ENCODE measurements at regions not wholly inside any gene's neighbourhood (a gene's known extent, or its start where the extent isn't known, plus 50 kb on each side); places are given as distances from the start of the nearest gene placed in this dataset.

DNA sequence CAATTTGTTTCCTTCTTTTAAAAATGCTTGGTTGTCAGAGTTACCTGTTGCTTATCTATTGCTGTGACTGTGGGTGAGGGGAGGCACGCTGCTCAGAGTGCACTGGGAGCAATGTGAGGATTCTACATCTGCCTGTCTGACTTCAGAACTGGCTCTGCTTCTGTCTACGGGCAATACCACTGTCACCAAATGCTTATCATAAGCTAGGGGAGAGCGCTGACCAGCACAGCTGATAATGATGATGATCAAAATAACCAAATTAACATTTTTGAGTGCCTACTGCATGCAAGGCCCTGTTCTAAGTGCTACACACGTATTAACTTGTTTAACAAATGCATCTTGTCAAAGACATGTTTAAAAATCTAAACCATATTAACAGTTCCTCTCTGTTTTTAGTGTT, 79.2 kb upstream of the TPRG1 start:
- no peak for DNase-seq (ENCODE audit: extremely low read depth, low read depth)
- no peak overlapping the region for H3K4me3 ChIP-seq (replicated peaks; ENCODE audit: low read depth, low read length)
- no peak for TF ChIP-seq CTCF (IDR thresholded peaks at IDR 0.05; ENCODE audit: low read depth, low read length, missing control alignments)

DNA sequence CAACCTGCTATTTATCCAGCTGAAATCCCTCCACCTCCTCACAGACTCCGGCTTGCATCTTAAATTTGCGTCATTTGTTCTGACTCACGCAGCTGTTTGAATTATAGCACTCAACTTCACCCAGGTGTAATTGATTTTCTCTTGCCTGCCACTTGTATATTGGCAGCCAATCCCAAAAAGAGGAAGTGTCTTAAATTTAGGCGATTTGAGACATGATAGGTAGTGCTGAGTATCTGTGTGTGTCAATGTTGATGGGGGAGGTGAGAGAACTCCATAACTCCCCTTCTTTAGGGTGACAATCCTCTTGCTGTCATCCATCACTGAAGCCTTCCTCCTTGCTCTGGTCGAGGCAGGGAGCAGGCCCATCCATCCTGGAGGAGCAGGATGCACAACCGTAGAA, 77.2 kb upstream of the TPRG1 start:
- DNase-seq (ENCODE audit: extremely low read depth, low read depth): no peak
- no peak overlapping the region for H3K4me3 ChIP-seq (replicated peaks; ENCODE audit: low read depth, low read length)
- no peak for TF ChIP-seq CTCF (IDR thresholded peaks at IDR 0.05; ENCODE audit: low read depth, low read length, missing control alignments)

GRCh38 chr3:189096092-189096491, 75.7 kb upstream of the TPRG1 start:
- no peak for DNase-seq (ENCODE audit: extremely low read depth, low read depth)
- TF ChIP-seq CTCF (IDR thresholded peaks at IDR 0.05; ENCODE audit: low read depth, low read length, missing control alignments): no peak
- H3K4me3 ChIP-seq (replicated peaks; ENCODE audit: low read depth, low read length): no peak overlapping the region

DNA sequence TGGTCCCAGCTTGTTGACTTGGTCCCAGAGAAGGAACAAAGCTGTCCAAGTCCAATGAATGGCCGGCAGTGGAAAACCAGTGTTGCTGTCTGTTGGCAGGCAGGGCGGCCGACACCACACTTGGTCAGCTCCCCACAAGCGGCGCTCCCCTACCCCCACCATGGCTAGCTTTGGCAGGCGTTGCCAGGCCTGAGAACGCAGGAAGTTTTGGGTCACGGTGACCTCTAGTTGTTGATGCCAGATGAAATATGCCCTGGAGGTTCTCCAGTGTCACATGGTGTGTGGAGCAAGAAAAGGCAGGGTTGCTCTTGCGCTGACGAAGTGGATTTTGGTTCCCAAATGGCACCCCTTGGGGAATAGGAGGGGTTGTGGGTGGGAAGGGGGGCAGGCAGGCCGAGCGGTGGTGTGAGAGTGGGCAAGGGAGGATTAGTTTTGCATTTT, 72.7 kb upstream of the TPRG1 start:
- no peak for DNase-seq (ENCODE audit: extremely low read depth, low read depth)
- no peak for TF ChIP-seq CTCF (IDR thresholded peaks at IDR 0.05; ENCODE audit: low read depth, low read length, missing control alignments)
- H3K4me3 ChIP-seq (replicated peaks; ENCODE audit: low read depth, low read length): no peak overlapping the region

DNA sequence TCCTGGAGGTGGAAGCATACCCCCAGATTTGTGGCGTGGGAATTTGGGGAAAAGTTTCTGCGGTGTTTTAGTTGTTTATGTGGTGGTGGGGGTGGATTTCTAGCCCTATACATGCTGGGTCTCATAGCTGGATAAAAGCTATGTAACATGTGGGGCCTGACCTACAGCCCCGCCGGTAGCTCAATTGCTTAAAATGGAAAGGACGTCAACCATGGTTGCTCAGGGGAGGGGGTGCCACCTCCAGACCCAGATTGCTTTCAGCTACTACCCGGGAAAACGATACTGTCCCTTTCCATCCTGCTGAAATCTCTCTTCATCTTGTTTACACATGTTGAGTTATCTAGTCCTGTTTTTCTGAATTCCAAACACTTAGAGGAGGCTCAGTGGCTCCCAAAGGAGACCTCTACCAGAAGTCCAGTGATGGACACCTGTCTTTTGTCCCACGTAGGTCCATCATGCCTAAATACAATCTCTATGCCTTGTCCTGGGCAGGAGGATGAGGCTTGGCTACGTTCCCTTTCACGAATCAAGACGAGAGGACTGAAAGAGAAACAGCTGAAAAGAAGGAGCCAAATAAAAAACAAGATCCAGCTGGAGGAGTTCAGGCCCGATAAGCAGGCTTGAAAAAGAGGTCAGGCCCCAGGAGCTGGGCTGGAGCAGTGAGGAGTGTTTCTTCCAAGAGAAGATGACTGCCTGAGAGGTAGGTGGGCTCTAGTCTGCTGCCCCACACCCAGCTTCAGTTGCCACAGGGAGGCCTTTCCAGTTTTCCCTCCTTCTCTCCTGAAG, 72.1 kb upstream of the TPRG1 start:
- TF ChIP-seq CTCF (IDR thresholded peaks at IDR 0.05; ENCODE audit: low read depth, low read length, missing control alignments): no peak
- no peak overlapping the region for H3K4me3 ChIP-seq (replicated peaks; ENCODE audit: low read depth, low read length)
- no peak for DNase-seq (ENCODE audit: extremely low read depth, low read depth)

DNA sequence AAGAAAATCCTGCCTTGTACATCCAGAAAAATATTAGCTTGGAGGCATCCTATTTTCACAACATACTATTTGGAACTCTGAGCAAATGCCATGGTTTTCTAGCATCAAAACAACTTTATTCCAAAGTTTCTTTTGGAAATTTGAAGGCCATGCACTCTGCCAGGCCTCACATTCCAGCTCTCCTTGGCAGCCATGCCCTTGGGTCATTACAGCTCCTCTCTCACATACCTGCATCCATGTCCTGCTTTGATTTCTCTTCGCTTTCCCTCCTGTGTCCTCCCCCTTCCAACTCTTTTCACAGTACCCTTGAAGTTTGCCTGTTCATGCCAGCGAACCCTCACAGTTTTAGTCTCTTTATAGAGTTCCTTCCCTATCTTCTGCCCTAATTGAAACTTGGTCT, 70.9 kb upstream of the TPRG1 start:
- no peak for TF ChIP-seq CTCF (IDR thresholded peaks at IDR 0.05; ENCODE audit: low read depth, low read length, missing control alignments)
- DNase-seq (ENCODE audit: extremely low read depth, low read depth): no peak
- no peak overlapping the region for H3K4me3 ChIP-seq (replicated peaks; ENCODE audit: low read depth, low read length)

- no peak for TF ChIP-seq CTCF (IDR thresholded peaks at IDR 0.05; ENCODE audit: low read depth, low read length, missing control alignments)
- DNase-seq (ENCODE audit: extremely low read depth, low read depth): no peak
- H3K4me3 ChIP-seq (replicated peaks; ENCODE audit: low read depth, low read length): no peak overlapping the region
Measured at GRCh38 chr3:189101594-189101993, 70.2 kb upstream of the TPRG1 start.
